WTC11 (cell line): ENCODE measurements at regions not wholly inside any gene's neighbourhood (a gene's known extent, or its start where the extent isn't known, plus 50 kb on each side); places are given as distances from the start of the nearest gene placed in this dataset.
"Not testable (repeated sequence)": the region's sequence is repeated elsewhere in the genome, so short reads cannot be mapped to it uniquely, and the experiment has no call there.

Experiments used
- ATAC-seq: fragments of 200-7000 bp; cut with Tn5 transposase; 2 replicates; pipeline ENCODE4 v1.10.0; 2021; ENCODE audit warnings: mild to moderate bottlenecking, moderate library complexity
- CTCF ChIA-PET: fragments of 300-600 bp; sonication (Branson Sonifier 250); formaldehyde crosslinking; loops from one replicate; lab custom pipeline; 2021; ENCODE audit warnings: antibody characterized with exemption; lab: Charles Lee
- POLR2A ChIA-PET: fragments of 350-600 bp; sonication (Branson Sonifier 250); formaldehyde crosslinking; loops from one replicate; lab custom pipeline; 2021; ENCODE audit warnings: antibody characterized with exemption; lab: Charles Lee
- DNase-seq: peaks from one replicate; pipeline ENCODE4 v3.0.0; 2021; ENCODE audit warnings: low spot score
- H3K27ac Mint-ChIP-seq: 2 replicates; pipeline ENCODE4 v1.8.0; 2021; ENCODE audit warnings: mixed read lengths
- H3K27me3 Mint-ChIP-seq: 2 replicates; pipeline ENCODE4 v1.8.0; 2021; ENCODE audit warnings: low read depth, mild to moderate bottlenecking, moderate library complexity, mixed read lengths
- H3K36me3 Mint-ChIP-seq: 2 replicates; pipeline ENCODE4 v1.8.0; 2021; ENCODE audit warnings: mixed read lengths
- H3K4me1 Mint-ChIP-seq: 2 replicates; pipeline ENCODE4 v1.8.0; 2022; ENCODE audit warnings: mixed read lengths
- H3K4me3 Mint-ChIP-seq: 2 replicates; pipeline ENCODE4 v1.8.0; 2021; ENCODE audit warnings: mild to moderate bottlenecking, moderate library complexity, mixed read lengths
- H3K9me3 Mint-ChIP-seq: 2 replicates; pipeline ENCODE4 v1.8.0; 2021; ENCODE audit warnings: mixed read lengths
- CBFB ChIP-seq: sonication (generic); formaldehyde crosslinking; IDR thresholded peaks from 2 replicates; pipeline ENCODE4 v1.8.1; 2022; ENCODE audit warnings: mild to moderate bottlenecking, low read depth, missing genetic modification reagents
- EMX1 ChIP-seq: fragments of 250-450 bp; sonication (Bioruptor Pico); IDR thresholded peaks from 2 replicates; pipeline ENCODE4 v1.8.0; 2021; ENCODE audit warnings: mild to moderate bottlenecking
- ESRRA ChIP-seq: sonication (generic); formaldehyde crosslinking; IDR thresholded peaks from 2 replicates; pipeline ENCODE4 v1.8.1; 2022; ENCODE audit warnings: mild to moderate bottlenecking, missing genetic modification reagents, borderline replicate concordance
- FOXJ3 ChIP-seq: sonication (generic); formaldehyde crosslinking; IDR thresholded peaks from 2 replicates; pipeline ENCODE4 v1.9.0; 2021; ENCODE audit warnings: missing genetic modification reagents, mild to moderate bottlenecking, borderline replicate concordance
- JAZF1 ChIP-seq: fragments of 250-450 bp; sonication (Bioruptor Pico); IDR thresholded peaks from 2 replicates; pipeline ENCODE4 v1.9.0; 2021; ENCODE audit warnings: moderate library complexity, mild to moderate bottlenecking, inconsistent platforms
- KAT7 ChIP-seq: sonication (generic); formaldehyde crosslinking; IDR thresholded peaks from 2 replicates; pipeline ENCODE4 v1.8.1; 2023; ENCODE audit warnings: missing genetic modification reagents, mild to moderate bottlenecking, borderline replicate concordance
- MXD4 ChIP-seq: fragments of 250-450 bp; sonication (Bioruptor Pico); IDR thresholded peaks from 2 replicates; pipeline ENCODE4 v1.8.0; 2021; ENCODE audit warnings: mild to moderate bottlenecking, moderate library complexity, borderline replicate concordance
- NFATC4 ChIP-seq: fragments of 250-450 bp; sonication (Bioruptor Pico); IDR thresholded peaks from 2 replicates; pipeline ENCODE4 v1.9.0; 2021; ENCODE audit warnings: mild to moderate bottlenecking
- NR1H2 ChIP-seq: sonication (generic); formaldehyde crosslinking; IDR thresholded peaks from 2 replicates; pipeline ENCODE4 v1.9.0; 2021; ENCODE audit warnings: mild to moderate bottlenecking, moderate library complexity, missing genetic modification reagents
- OVOL2 ChIP-seq: fragments of 250-450 bp; sonication (Bioruptor Pico); IDR thresholded peaks from 2 replicates; pipeline ENCODE4 v1.9.0; 2021; ENCODE audit warnings: mild to moderate bottlenecking, borderline replicate concordance
- RORB ChIP-seq: fragments of 250-450 bp; sonication (Bioruptor Pico); IDR thresholded peaks from 2 replicates; pipeline ENCODE4 v1.9.0; 2021; ENCODE audit warnings: mild to moderate bottlenecking
- SMAD3 ChIP-seq: sonication (generic); formaldehyde crosslinking; IDR thresholded peaks from 2 replicates; pipeline ENCODE4 v1.8.0; 2022; ENCODE audit warnings: missing genetic modification reagents, mild to moderate bottlenecking, borderline replicate concordance
- TEAD4 ChIP-seq: sonication (generic); formaldehyde crosslinking; IDR thresholded peaks from 2 replicates; pipeline ENCODE4 v1.8.0; 2022; ENCODE audit warnings: mild to moderate bottlenecking, missing genetic modification reagents
- ZNF219 ChIP-seq: sonication (generic); formaldehyde crosslinking; IDR thresholded peaks from 2 replicates; pipeline ENCODE4 v1.8.0; 2023; ENCODE audit warnings: missing genetic modification reagents, mild to moderate bottlenecking, borderline replicate concordance
- ZNF263 ChIP-seq: sonication (generic); formaldehyde crosslinking; IDR thresholded peaks from 2 replicates; pipeline ENCODE4 v1.8.1; 2022; ENCODE audit warnings: low read depth, mild to moderate bottlenecking, moderate library complexity, missing genetic modification reagents
- ZNF671 ChIP-seq: fragments of 250-450 bp; sonication (Bioruptor Pico); IDR thresholded peaks from 2 replicates; pipeline ENCODE4 v1.8.0; 2021; ENCODE audit warnings: mild to moderate bottlenecking
- TF ChIP-seq, protein P1 (sequence below): sonication (generic); formaldehyde crosslinking; IDR thresholded peaks from 2 replicates; pipeline ENCODE4 v1.8.1; 2023; ENCODE audit warnings: mild to moderate bottlenecking, moderate library complexity, missing genetic modification reagents
- TF ChIP-seq, protein P2 (sequence below): fragments of 250-450 bp; sonication (Bioruptor Pico); IDR thresholded peaks from 2 replicates; pipeline ENCODE4 v1.9.0; 2021; ENCODE audit warnings: moderate library complexity, mild to moderate bottlenecking, inconsistent platforms, borderline replicate concordance
- TF ChIP-seq, protein P3 (sequence below): sonication (generic); formaldehyde crosslinking; IDR thresholded peaks from 2 replicates; pipeline ENCODE4 v1.8.0; 2023; ENCODE audit warnings: mild to moderate bottlenecking, missing genetic modification reagents
- TF ChIP-seq, protein P4 (sequence below): fragments of 250-450 bp; sonication (Bioruptor Pico); IDR thresholded peaks from 2 replicates; pipeline ENCODE4 v1.9.0; 2021; ENCODE audit warnings: mild to moderate bottlenecking

DNA sequence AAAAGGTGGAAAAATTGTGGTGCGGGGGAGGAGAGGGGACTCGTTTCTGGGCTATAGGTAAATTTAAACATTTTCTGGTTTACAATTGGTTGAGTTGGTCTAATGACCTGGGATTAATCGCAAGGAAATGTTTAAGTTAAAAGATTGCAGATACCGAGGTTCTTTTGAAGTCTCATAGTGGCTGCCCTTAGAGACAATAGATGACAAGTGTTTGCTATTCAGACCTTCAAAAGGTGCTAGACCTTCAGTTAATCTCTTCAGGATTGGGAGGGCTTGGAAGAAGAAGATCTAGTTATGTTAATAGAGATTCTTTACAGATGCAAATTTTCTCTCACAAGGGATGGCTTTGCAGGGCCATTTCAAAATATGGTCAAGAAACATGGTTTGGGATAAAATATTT, 2286.1 kb upstream of the AGA start:
- DNase-seq (no peak), ATAC-seq (no peak)
- Mint-ChIP-seq H3K9me3 (peaks cover 13% of the 10 kb centered on the region), H3K36me3 (peaks cover 12% of the 10 kb centered on the region; the same call in 1 of the 2 replicates), H3K4me1 (peaks cover 35% of the 10 kb centered on the region), H3K27ac (no peak overlapping the region), H3K27me3 (no peaks in the 10 kb centered on the region), H3K4me3 (no peak overlapping the region)
- ChIA-PET POLR2A (no interaction called here), CTCF (no interaction called here)
- TF ChIP-seq, protein P1, sequence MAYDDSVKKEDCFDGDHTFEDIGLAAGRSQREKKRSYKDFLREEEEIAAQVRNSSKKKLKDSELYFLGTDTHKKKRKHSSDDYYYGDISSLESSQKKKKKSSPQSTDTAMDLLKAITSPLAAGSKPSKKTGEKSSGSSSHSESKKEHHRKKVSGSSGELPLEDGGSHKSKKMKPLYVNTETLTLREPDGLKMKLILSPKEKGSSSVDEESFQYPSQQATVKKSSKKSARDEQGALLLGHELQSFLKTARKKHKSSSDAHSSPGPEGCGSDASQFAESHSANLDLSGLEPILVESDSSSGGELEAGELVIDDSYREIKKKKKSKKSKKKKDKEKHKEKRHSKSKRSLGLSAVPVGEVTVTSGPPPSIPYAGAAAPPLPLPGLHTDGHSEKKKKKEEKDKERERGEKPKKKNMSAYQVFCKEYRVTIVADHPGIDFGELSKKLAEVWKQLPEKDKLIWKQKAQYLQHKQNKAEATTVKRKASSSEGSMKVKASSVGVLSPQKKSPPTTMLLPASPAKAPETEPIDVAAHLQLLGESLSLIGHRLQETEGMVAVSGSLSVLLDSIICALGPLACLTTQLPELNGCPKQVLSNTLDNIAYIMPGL (CRISPR knock-in tag), result no peak
- 0 out of 2 replicates have a peak, but pooled peaks have one; percentile 55 for TF ChIP-seq JAZF1 (CRISPR knock-in tag)
- TF ChIP-seq, all 79 proteins: peak for 1

DNA sequence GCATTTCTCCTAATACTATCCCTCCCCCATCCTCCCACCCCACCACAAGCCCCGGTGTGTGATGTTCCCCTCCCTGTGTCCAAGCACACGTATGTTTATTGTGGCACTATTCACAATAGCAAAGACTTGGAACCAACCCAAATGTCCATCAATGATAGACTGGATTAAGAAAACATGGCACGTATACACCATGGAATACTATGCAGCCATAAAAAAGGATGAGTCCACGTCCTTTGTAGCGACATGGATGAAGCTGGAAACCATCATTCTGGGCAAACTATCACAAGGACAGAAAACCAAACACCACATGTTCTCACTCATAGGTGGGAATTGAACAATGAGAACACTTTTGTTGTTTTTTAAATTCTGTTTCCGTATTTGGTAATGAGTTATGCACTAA, 2294.6 kb upstream of the AGA start:
- DNase-seq, POLR2A ChIA-PET, H3K36me3 Mint-ChIP-seq, H3K9me3 Mint-ChIP-seq, H3K4me3 Mint-ChIP-seq, CTCF ChIA-PET, ATAC-seq, H3K27ac Mint-ChIP-seq, H3K27me3 Mint-ChIP-seq: not testable (repeated sequence)
- H3K4me1 Mint-ChIP-seq, result peaks cover 24% of the 10 kb centered on the region

DNA sequence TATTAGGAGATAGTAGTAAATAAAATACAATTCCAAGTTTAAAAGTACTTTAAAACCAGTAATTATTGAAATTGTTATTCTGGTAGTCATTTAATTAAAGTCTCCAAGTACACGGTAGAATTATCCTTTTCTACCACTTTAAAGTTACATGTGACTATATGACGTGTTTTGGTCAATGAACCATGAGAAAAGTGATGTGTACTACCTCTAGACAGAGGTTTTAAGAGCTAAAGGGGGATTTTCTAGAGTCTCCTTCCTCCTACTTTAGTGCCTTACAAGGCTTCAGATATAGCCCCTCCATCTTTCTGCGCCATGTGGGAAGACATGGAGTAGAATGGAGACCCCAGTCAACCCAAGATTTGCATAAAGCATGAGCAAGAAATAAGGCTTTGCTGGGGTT, 2296.6 kb upstream of the AGA start:
- H3K4me3 Mint-ChIP-seq, result no peak overlapping the region
- no peak for ATAC-seq
- peaks cover 24% of the 10 kb centered on the region for H3K4me1 Mint-ChIP-seq
- CTCF ChIA-PET, result no interaction called here
- H3K27me3 Mint-ChIP-seq, result no peaks in the 10 kb centered on the region
- H3K36me3 Mint-ChIP-seq, result no peaks in the 10 kb centered on the region
- POLR2A ChIA-PET, result no interaction called here
- no peak overlapping the region for H3K27ac Mint-ChIP-seq
- no peak for DNase-seq
- H3K9me3 Mint-ChIP-seq, result peaks cover 5% of the 10 kb centered on the region; the same call in 1 of the 2 replicates
- TF ChIP-seq ESRRA (CRISPR knock-in tag), result no peak
- TF ChIP-seq, all 79 proteins: peak for 0

DNA sequence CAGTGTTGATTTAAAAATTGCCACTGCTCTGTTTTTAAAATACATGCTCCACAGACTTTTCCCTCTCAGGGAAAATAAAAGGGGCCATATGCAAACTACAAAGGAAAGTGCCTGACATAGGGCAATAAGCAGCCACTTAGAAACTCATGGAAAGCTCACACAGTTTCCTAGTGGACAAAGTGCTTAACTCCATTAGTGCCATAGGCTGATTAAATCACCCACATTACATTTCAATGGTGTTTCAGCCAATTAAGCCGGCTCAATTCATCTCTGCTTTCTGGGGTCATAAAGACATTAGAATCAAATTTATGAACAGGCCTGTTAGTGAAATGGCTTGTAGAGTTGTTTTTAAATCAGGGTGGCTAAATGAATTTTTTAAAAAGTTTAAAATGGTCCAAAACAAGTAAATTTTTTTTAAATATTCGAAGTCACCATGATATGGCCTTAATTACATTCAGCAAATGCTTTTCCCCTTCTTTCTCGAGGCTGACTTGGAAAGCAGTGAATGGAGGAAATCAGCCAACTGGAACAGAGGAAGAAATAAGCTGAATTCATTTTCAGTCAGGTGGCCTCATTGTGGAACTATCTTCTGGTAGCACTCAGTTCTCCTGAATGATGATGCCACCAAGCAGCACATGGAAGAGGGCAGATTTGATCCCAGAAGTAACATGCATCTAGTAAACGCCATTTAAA, 2305.1 kb upstream of the AGA start:
- DNase-seq (no peak), ATAC-seq (no peak)
- ChIA-PET POLR2A (no interaction called here), CTCF (no interaction called here)
- TF ChIP-seq TEAD4 (no peak), ZNF263 (CRISPR knock-in tag) (no peak), OVOL2 (CRISPR knock-in tag) (no peak), RORB (CRISPR knock-in tag) (no peak), FOXJ3 (CRISPR knock-in tag) (no peak), EMX1 (CRISPR knock-in tag) (no peak), ZNF671 (CRISPR knock-in tag) (no peak), ZNF219 (CRISPR knock-in tag) (no peak), MXD4 (CRISPR knock-in tag) (no peak), CBFB (CRISPR knock-in tag) (no peak), NR1H2 (CRISPR knock-in tag) (no peak), SMAD3 (CRISPR knock-in tag) (no peak), KAT7 (CRISPR knock-in tag) (no peak), NFATC4 (CRISPR knock-in tag) (no peak)
- TF ChIP-seq, protein P2, sequence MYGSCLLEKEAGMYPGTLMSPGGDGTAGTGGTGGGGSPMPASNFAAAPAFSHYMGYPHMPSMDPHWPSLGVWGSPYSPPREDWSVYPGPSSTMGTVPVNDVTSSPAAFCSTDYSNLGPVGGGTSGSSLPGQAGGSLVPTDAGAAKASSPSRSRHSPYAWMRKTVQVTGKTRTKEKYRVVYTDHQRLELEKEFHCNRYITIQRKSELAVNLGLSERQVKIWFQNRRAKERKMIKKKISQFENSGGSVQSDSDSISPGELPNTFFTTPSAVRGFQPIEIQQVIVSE, result no peak
- TF ChIP-seq, protein P3, sequence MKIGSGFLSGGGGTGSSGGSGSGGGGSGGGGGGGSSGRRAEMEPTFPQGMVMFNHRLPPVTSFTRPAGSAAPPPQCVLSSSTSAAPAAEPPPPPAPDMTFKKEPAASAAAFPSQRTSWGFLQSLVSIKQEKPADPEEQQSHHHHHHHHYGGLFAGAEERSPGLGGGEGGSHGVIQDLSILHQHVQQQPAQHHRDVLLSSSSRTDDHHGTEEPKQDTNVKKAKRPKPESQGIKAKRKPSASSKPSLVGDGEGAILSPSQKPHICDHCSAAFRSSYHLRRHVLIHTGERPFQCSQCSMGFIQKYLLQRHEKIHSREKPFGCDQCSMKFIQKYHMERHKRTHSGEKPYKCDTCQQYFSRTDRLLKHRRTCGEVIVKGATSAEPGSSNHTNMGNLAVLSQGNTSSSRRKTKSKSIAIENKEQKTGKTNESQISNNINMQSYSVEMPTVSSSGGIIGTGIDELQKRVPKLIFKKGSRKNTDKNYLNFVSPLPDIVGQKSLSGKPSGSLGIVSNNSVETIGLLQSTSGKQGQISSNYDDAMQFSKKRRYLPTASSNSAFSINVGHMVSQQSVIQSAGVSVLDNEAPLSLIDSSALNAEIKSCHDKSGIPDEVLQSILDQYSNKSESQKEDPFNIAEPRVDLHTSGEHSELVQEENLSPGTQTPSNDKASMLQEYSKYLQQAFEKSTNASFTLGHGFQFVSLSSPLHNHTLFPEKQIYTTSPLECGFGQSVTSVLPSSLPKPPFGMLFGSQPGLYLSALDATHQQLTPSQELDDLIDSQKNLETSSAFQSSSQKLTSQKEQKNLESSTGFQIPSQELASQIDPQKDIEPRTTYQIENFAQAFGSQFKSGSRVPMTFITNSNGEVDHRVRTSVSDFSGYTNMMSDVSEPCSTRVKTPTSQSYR (CRISPR knock-in tag), result no peak
- TF ChIP-seq, protein P4, sequence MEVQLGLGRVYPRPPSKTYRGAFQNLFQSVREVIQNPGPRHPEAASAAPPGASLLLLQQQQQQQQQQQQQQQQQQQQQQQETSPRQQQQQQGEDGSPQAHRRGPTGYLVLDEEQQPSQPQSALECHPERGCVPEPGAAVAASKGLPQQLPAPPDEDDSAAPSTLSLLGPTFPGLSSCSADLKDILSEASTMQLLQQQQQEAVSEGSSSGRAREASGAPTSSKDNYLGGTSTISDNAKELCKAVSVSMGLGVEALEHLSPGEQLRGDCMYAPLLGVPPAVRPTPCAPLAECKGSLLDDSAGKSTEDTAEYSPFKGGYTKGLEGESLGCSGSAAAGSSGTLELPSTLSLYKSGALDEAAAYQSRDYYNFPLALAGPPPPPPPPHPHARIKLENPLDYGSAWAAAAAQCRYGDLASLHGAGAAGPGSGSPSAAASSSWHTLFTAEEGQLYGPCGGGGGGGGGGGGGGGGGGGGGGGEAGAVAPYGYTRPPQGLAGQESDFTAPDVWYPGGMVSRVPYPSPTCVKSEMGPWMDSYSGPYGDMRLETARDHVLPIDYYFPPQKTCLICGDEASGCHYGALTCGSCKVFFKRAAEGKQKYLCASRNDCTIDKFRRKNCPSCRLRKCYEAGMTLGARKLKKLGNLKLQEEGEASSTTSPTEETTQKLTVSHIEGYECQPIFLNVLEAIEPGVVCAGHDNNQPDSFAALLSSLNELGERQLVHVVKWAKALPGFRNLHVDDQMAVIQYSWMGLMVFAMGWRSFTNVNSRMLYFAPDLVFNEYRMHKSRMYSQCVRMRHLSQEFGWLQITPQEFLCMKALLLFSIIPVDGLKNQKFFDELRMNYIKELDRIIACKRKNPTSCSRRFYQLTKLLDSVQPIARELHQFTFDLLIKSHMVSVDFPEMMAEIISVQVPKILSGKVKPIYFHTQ (CRISPR knock-in tag), result no peak
- Mint-ChIP-seq H3K36me3 (no peaks in the 10 kb centered on the region), H3K9me3 (no peaks in the 10 kb centered on the region), H3K27ac (no peak overlapping the region), H3K27me3 (no peaks in the 10 kb centered on the region), H3K4me3 (no peak overlapping the region), H3K4me1 (no peaks in the 10 kb centered on the region)
